ENCODE measurements at regions not wholly inside any gene's neighbourhood (a gene's known extent, or its start where the extent isn't known, plus 50 kb on each side); places are given as distances from the start of the nearest gene placed in this dataset.

DNA sequence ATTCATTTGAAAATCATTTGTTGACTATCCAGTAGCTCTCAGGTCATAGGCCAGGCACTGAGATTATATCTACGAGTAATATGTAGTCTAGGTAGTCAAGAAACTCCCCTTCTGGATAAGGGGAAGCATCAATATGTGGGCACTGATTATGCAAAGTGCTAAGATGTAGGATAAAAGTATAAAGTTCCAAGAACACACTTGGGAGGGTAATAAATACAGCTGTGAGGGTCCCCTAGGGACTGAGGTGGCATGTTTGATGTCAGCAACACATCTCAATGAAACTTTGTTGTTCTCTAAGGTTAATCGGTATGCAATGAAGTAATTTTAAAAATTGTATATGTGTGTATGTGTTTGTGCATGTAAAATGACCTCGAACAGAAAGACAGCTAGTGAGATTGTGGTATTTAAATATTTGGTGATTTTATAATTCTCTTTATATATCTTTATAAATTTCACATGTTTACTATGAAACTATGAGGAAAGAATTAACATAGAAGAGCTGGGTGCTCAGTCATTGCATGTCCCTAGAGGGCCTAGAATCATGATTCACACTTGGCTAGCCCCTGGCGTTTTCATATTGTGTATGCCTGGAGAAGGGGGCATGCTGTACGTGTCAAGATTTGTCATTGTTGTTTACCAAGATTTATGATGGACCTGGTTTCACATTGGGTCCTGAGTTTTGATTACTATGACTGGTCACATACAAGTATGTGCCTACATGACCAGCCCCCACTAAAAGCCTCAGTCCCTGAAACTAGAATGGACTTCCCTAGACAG lies 140.1 kb upstream of the DUSP10 start:
- Histone ChIP-seq H3K36me3 (no peaks in the 10 kb centered on the region), H3K9me3 (no peaks in the 10 kb centered on the region), H3K27ac (no peak overlapping the region), H3K27me3 (replicated peaks; ENCODE audit: insufficient read depth) (no peaks in the 10 kb centered on the region), H3K4me3 (no peak overlapping the region), H3K4me1 (replicated peaks) (no peaks in the 10 kb centered on the region)
- no peak for DNase-seq (ENCODE audit: low spot score)
- TF ChIP-seq POLR2AphosphoS5 (IDR thresholded peaks at IDR 0.05) (no peak), POLR2A (IDR thresholded peaks at IDR 0.05) (no peak)
- TF ChIP-seq, protein P1, sequence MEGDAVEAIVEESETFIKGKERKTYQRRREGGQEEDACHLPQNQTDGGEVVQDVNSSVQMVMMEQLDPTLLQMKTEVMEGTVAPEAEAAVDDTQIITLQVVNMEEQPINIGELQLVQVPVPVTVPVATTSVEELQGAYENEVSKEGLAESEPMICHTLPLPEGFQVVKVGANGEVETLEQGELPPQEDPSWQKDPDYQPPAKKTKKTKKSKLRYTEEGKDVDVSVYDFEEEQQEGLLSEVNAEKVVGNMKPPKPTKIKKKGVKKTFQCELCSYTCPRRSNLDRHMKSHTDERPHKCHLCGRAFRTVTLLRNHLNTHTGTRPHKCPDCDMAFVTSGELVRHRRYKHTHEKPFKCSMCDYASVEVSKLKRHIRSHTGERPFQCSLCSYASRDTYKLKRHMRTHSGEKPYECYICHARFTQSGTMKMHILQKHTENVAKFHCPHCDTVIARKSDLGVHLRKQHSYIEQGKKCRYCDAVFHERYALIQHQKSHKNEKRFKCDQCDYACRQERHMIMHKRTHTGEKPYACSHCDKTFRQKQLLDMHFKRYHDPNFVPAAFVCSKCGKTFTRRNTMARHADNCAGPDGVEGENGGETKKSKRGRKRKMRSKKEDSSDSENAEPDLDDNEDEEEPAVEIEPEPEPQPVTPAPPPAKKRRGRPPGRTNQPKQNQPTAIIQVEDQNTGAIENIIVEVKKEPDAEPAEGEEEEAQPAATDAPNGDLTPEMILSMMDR (IDR thresholded peaks at IDR 0.05) = no peak
- WGBS = 86% methylated on average over 5 of the region's 5 CpGs
- intact Hi-C loops (cut with DNase I) = no loop called here

GRCh38 chr1:221880182-221880581 lies 138.3 kb upstream of the DUSP10 start:
- H3K4me3 ChIP-seq = no peak overlapping the region

GRCh38 chr1:221878134-221878533 lies 136.2 kb upstream of the DUSP10 start:
- Histone ChIP-seq H3K4me3 (no peak overlapping the region), H3K36me3 (no peaks in the 10 kb centered on the region), H3K4me1 (replicated peaks) (no peaks in the 10 kb centered on the region), H3K27me3 (replicated peaks; ENCODE audit: insufficient read depth) (no peaks in the 10 kb centered on the region), H3K27ac (no peak overlapping the region), H3K9me3 (no peaks in the 10 kb centered on the region)
- no peak for DNase-seq (ENCODE audit: low spot score)
- intact Hi-C loops (cut with DNase I) = no loop called here
- no peak for TF ChIP-seq POLR2AphosphoS5 (IDR thresholded peaks at IDR 0.05)
- no peak for TF ChIP-seq POLR2A (IDR thresholded peaks at IDR 0.05)

More at GRCh38 chr1:221880182-221880581, 138.3 kb upstream of the DUSP10 start:
- Histone ChIP-seq H3K4me1 (replicated peaks) (no peaks in the 10 kb centered on the region), H3K27ac (no peak overlapping the region), H3K27me3 (replicated peaks; ENCODE audit: insufficient read depth) (no peaks in the 10 kb centered on the region), H3K9me3 (no peaks in the 10 kb centered on the region), H3K36me3 (no peaks in the 10 kb centered on the region)
- 27% methylated on average over 1 of the region's 1 CpG for WGBS
- intact Hi-C loops (cut with DNase I) = no loop called here
- DNase-seq (ENCODE audit: low spot score) = no peak
- TF ChIP-seq POLR2A (IDR thresholded peaks at IDR 0.05) (no peak), POLR2AphosphoS5 (IDR thresholded peaks at IDR 0.05) (no peak)
- TF ChIP-seq, protein P1 (IDR thresholded peaks at IDR 0.05) = no peak

- H3K9me3 ChIP-seq = no peaks in the 10 kb centered on the region
- H3K27me3 ChIP-seq (replicated peaks; ENCODE audit: insufficient read depth) = no peaks in the 10 kb centered on the region
- TF ChIP-seq POLR2AphosphoS5 (IDR thresholded peaks at IDR 0.05) (no peak), POLR2A (IDR thresholded peaks at IDR 0.05) (no peak)
- TF ChIP-seq, protein P1 (IDR thresholded peaks at IDR 0.05) = no peak
- H3K4me1 ChIP-seq (replicated peaks) = no peaks in the 10 kb centered on the region
- no peak overlapping the region for H3K4me3 ChIP-seq
- H3K27ac ChIP-seq = no peak overlapping the region
- no peaks in the 10 kb centered on the region for H3K36me3 ChIP-seq
- intact Hi-C loops (cut with DNase I) = no loop called here
- DNase-seq (ENCODE audit: low spot score) = no peak
- 66% methylated on average over 2 of the region's 2 CpGs for WGBS
These were observed 135.4 kb upstream of the DUSP10 start for GRCh38 chr1:221877311-221877710.

GRCh38 chr1:221875004-221875330 lies 133.1 kb upstream of the DUSP10 start:
- TF ChIP-seq POLR2A (IDR thresholded peaks at IDR 0.05) (no peak), POLR2AphosphoS5 (IDR thresholded peaks at IDR 0.05) (no peak)
- TF ChIP-seq, protein P1 (IDR thresholded peaks at IDR 0.05) = no peak

More at GRCh38 chr1:221875004-221875330, 133.1 kb upstream of the DUSP10 start:
- WGBS = 89% methylated on average over 4 of the region's 4 CpGs
- Histone ChIP-seq H3K36me3 (no peaks in the 10 kb centered on the region), H3K4me1 (replicated peaks) (no peaks in the 10 kb centered on the region), H3K27ac (no peak overlapping the region), H3K27me3 (replicated peaks; ENCODE audit: insufficient read depth) (no peaks in the 10 kb centered on the region), H3K9me3 (no peaks in the 10 kb centered on the region), H3K4me3 (no peak overlapping the region)
- DNase-seq (ENCODE audit: low spot score) = no peak
- intact Hi-C loops (cut with DNase I) = no loop called here

Measured in prostate gland (tissue), 2 donors.